B cell (primary cell): ENCODE measurements at regions not wholly inside any gene's neighbourhood (a gene's known extent, or its start where the extent isn't known, plus 50 kb on each side); places are given as distances from the start of the nearest gene placed in this dataset.

Source experiments
- ATAC-seq: fragments of 200-7000 bp; cut with Tn5 transposase; one replicate; pipeline ENCODE4 v1.10.0; 2021; ENCODE audit warnings: low read depth, mild to moderate bottlenecking, moderate number of reproducible peaks, moderate library complexity
- CTCF ChIA-PET: fragments of 350-600 bp; sonication (Branson Sonifier 250); formaldehyde crosslinking; loops from one replicate; lab custom pipeline; 2021; ENCODE audit warnings: antibody characterized with exemption, inconsistent platforms; lab: Charles Lee
- POLR2A ChIA-PET: fragments of 350-600 bp; sonication (Branson Sonifier 250); formaldehyde crosslinking; loops from one replicate; lab custom pipeline; 2021; ENCODE audit warnings: antibody characterized with exemption; lab: Charles Lee
- DNase-seq: peaks from one replicate; pipeline ENCODE4 v3.0.0; 2013
- H2AFZ ChIP-seq: 2 replicates; pipeline ENCODE4 v1.6.1; 2012; ENCODE audit warnings: mild to moderate bottlenecking, low read depth, low read length; ENCODE audit not compliant: insufficient read depth, poor library complexity, severe bottlenecking
- H3K27ac ChIP-seq, 2 donors: 1 replicate in 1 of 2; 2 replicates in 1 of 2; pipeline ENCODE4 v1.5.1; 2012 to 2013; ENCODE audit warnings: low read length in 2 of 2, mild to moderate bottlenecking in 2 of 2, moderate library complexity in 1 of 2
- H3K27me3 ChIP-seq, 4 experiments: fragments of 200-600 bp in 1 of 4; sonication (generic) in 1 of 4; replicated peaks in 1 of 4; 1 replicate in 2 of 4; 2 replicates in 2 of 4; pipeline versions ENCODE4 v1.6.1 to v1.7.0; 2013 to 2016; ENCODE audit warnings: low read length in 3 of 4, mild to moderate bottlenecking in 2 of 4, mixed read lengths in 1 of 4, moderate library complexity in 1 of 4; ENCODE audit not compliant: insufficient read depth in 4 of 4, control insufficient read depth in 3 of 4; ENCODE audit errors: control extremely low read depth in 1 of 4
- H3K36me3 ChIP-seq, 2 experiments: replicated peaks in 1 of 2; 1 replicate in 1 of 2; 2 replicates in 1 of 2; pipeline versions ENCODE4 v1.6.1 to v1.7.1; 2013; ENCODE audit warnings: low read length in 1 of 2; ENCODE audit not compliant: insufficient read depth in 2 of 2, control insufficient read depth in 1 of 2; ENCODE audit errors: control extremely low read depth in 1 of 2, extremely low read depth in 1 of 2
- H3K4me1 ChIP-seq, 2 donors: fragments of 200-600 bp in 1 of 2; sonication (generic) in 1 of 2; 1 replicate in 1 of 2; 2 replicates in 1 of 2; pipeline versions ENCODE4 v1.5.1 to v1.6.1; 2013 to 2017; ENCODE audit warnings: low read length in 2 of 2; ENCODE audit not compliant: control insufficient read depth in 2 of 2, insufficient read depth in 2 of 2
- H3K4me2 ChIP-seq: replicated peaks from 2 replicates; pipeline ENCODE3; 2012; ENCODE audit warnings: mild to moderate bottlenecking, low read depth, low read length; ENCODE audit not compliant: poor library complexity, severe bottlenecking
- H3K4me3 ChIP-seq, 5 experiments: fragments of 200-600 bp in 1 of 5; sonication (generic) in 1 of 5; 1 replicate in 3 of 5; 2 replicates in 2 of 5; pipeline versions ENCODE4 v1.5.1 to v1.7.0; 2011 to 2016; ENCODE audit warnings: low read length in 4 of 5, mild to moderate bottlenecking in 4 of 5, low read depth in 2 of 5, control low read depth in 1 of 5, moderate library complexity in 1 of 5; ENCODE audit not compliant: insufficient read depth in 1 of 5; ENCODE audit errors: control extremely low read depth in 1 of 5, extremely low read depth in 1 of 5
- H3K79me2 ChIP-seq: fragments of 200-600 bp; sonication (generic); one replicate; pipeline ENCODE4 v1.6.0; 2016; ENCODE audit warnings: low read length; ENCODE audit not compliant: control insufficient read depth, insufficient read depth
- H3K9ac ChIP-seq: fragments of 200-600 bp; sonication (generic); 2 replicates; pipeline ENCODE4 v1.6.1; 2017; ENCODE audit warnings: mild to moderate bottlenecking, low read length, moderate library complexity
- H3K9me3 ChIP-seq, 3 donors: one replicate each; pipeline versions ENCODE4 v1.6.1 to v1.7.1; 2013; ENCODE audit warnings: low read length in 2 of 3; ENCODE audit not compliant: control insufficient read depth in 2 of 3, insufficient read depth in 1 of 3; ENCODE audit errors: control extremely low read depth in 1 of 3
- H4K20me1 ChIP-seq: 2 replicates; pipeline ENCODE4 v1.6.0; 2012; ENCODE audit warnings: mild to moderate bottlenecking, low read length; ENCODE audit not compliant: insufficient read depth, control insufficient read depth, poor library complexity, severe bottlenecking
- H3K27ac Mint-ChIP-seq: one replicate; pipeline ENCODE4 v1.8.0; 2021; ENCODE audit warnings: mixed read lengths
- H3K27me3 Mint-ChIP-seq: one replicate; pipeline ENCODE4 v1.8.0; 2021; ENCODE audit warnings: mixed read lengths
- H3K4me1 Mint-ChIP-seq: one replicate; pipeline ENCODE4 v1.8.0; 2021; ENCODE audit warnings: mixed read lengths
- H3K4me3 Mint-ChIP-seq: one replicate; pipeline ENCODE4 v1.8.0; 2021; ENCODE audit warnings: mixed read lengths
- H3K9me3 Mint-ChIP-seq: one replicate; pipeline ENCODE4 v1.8.0; 2022; ENCODE audit warnings: mixed read lengths; ENCODE audit not compliant: insufficient read depth
- CTCF ChIP-seq: fragments of 200-600 bp; IDR thresholded peaks from one replicate; pipeline ENCODE4 v1.8.0; 2022; ENCODE audit warnings: antibody characterized with exemption, mild to moderate bottlenecking
- EZH2 ChIP-seq: IDR thresholded peaks from 2 replicates; pipeline ENCODE4 v1.6.1; 2012; ENCODE audit warnings: borderline replicate concordance, low read depth, mild to moderate bottlenecking, moderate library complexity, low read length; ENCODE audit not compliant: insufficient read depth, poor library complexity, severe bottlenecking
- WGBS: methylation state at CpG from one replicate; pipeline ENCODE4 v1.1.5; 2013; ENCODE audit warnings: missing lambda C conversion rate; ENCODE audit not compliant: insufficient coverage; 5-methylcytosine and 5-hydroxymethylcytosine counted together
- intact Hi-C: fragments of 100-400 bp; cut with micrococcal nuclease; formaldehyde crosslinking; loops from one replicate; pipeline ENCODE4 v1.10.0; 2022

GRCh38 chr10:43849551-43849950 is 200.9 kb upstream of the ZNF32 start:
- TF ChIP-seq CTCF (no peak), EZH2 (no peak)
- peaks cover 2% of the 10 kb centered on the region for H3K4me1 Mint-ChIP-seq
- H3K4me3 Mint-ChIP-seq: no peak overlapping the region
- Histone ChIP-seq H3K27ac (no peak overlapping the region), H3K9me3 (peaks cover 0 to 9% (median 0%) of the 10 kb centered on the region in 3 donors), H3K36me3 (no peaks in the 10 kb centered on the region), H3K79me2 (no peaks in the 10 kb centered on the region), H3K4me1 (no peaks in the 10 kb centered on the region), H3K4me2 (no peak overlapping the region), H3K9ac (no peak overlapping the region), H3K4me3 (no peak overlapping the region), H2AFZ (no peak overlapping the region), H4K20me1 (no peaks in the 10 kb centered on the region), H3K27me3 (no peaks in the 10 kb centered on the region)
- H3K27ac Mint-ChIP-seq: no peak overlapping the region
- CTCF ChIA-PET: no interaction called here
- H3K27me3 Mint-ChIP-seq: peaks cover 7% of the 10 kb centered on the region
- H3K9me3 Mint-ChIP-seq: no peaks in the 10 kb centered on the region
- POLR2A ChIA-PET: no interaction called here
- 100% methylated on average over 3 of the region's 3 CpGs for WGBS
- intact Hi-C loops: no loop called here
- ATAC-seq: no peak
- DNase-seq: no peak

- Mint-ChIP-seq H3K4me3 (no peak overlapping the region), H3K27me3 (peaks cover 7% of the 10 kb centered on the region), H3K4me1 (peaks cover 2% of the 10 kb centered on the region), H3K27ac (no peak overlapping the region), H3K9me3 (no peaks in the 10 kb centered on the region)
- ATAC-seq (no peak), DNase-seq (no peak)
- intact Hi-C loops: no loop called here
- POLR2A ChIA-PET: no interaction called here
- Histone ChIP-seq H3K27me3 (peaks cover 0 to 3% (median 0%) of the 10 kb centered on the region in 4 experiments), H3K36me3 (no peaks in the 10 kb centered on the region), H3K79me2 (no peaks in the 10 kb centered on the region), H3K9ac (no peak overlapping the region), H3K9me3 (peaks cover 0 to 4% (median 0%) of the 10 kb centered on the region in 3 donors), H3K4me1 (no peaks in the 10 kb centered on the region), H2AFZ (no peak overlapping the region), H3K4me2 (no peak overlapping the region), H3K4me3 (no peak overlapping the region), H4K20me1 (no peaks in the 10 kb centered on the region), H3K27ac (no peak overlapping the region)
- WGBS: 75% methylated on average over 3 of the region's 4 CpGs
- TF ChIP-seq CTCF (no peak), EZH2 (no peak)
- CTCF ChIA-PET: no interaction called here
Measured at GRCh38 chr10:43846968-43847367, 198.3 kb upstream of the ZNF32 start.
